GM18868 (cell line): ENCODE measurements at regions not wholly inside any gene's neighbourhood (a gene's known extent, or its start where the extent isn't known, plus 50 kb on each side); places are given as distances from the start of the nearest gene placed in this dataset.

Experiments used
- ATAC-seq: cut with Tn5 transposase; IDR thresholded peaks from one replicate; pipeline ENCODE4 v1.9.1; 2021; ENCODE audit warnings: mild to moderate bottlenecking, moderate library complexity; ENCODE audit not compliant: unreplicated experiment

GRCh38 chr16:26189536-26189935, 497.8 kb downstream of the HS3ST4 start:
- ATAC-seq: no peak

DNA sequence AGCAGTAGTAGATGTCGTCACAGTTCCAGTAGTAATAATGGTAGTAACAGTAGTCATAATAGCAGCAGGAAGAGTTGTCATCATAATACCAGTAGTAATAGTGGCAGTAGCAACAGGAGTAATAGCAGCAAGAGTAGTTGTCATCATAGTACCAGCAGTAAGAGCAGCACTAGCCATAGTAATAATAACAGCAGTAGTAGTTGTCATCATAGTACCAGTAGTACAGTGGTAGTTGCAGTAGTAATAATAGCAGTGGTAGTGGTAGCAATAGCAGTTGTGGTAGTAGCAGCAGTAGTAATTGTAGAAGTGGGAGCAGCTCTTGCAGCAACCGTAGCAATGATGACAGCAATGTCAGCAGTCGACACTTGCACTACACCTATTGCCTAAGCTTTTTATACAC, 502.8 kb downstream of the HS3ST4 start:
- ATAC-seq: no peak

DNA sequence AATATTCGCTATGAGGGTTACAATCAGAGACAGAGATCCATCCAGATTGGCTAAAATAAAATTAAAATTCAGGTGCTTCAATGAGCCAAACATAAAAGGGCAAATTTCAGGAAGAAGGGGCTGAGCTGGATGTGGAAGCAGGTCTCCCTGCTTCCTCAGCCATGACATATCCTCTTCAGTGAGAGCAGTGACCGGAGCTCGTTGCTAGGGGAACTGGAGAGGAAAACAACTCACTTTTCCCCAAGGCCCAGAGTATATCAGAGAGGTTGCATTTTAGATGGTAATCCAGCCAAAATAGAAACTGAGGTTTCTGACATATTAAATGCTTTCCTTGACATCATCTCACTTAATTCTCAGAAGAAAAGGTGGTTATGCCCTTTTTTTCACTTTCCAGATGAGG, 503.5 kb downstream of the HS3ST4 start:
- ATAC-seq: no peak

GRCh38 chr16:26196310-26196709, 504.6 kb downstream of the HS3ST4 start:
- ATAC-seq: no peak

DNA sequence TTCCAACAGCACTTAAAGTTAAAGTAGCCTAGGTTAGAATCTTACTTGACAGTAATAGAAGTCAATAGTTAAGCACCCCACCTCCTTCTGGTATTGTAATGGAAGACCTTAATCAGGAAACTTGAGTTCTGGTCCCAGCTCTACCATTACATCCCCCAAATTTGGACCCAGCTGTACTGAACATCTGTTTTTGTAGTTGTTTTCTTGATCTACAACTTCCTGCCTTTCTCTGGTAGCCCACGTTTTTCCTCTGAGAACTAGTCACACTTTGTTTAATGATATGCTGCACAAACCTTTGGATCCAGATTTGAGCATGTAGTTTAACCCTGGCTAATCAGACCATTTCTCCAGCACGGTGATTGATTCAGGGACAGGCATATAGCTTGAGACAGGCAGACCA, 505.0 kb downstream of the HS3ST4 start:
- ATAC-seq: no peak

DNA sequence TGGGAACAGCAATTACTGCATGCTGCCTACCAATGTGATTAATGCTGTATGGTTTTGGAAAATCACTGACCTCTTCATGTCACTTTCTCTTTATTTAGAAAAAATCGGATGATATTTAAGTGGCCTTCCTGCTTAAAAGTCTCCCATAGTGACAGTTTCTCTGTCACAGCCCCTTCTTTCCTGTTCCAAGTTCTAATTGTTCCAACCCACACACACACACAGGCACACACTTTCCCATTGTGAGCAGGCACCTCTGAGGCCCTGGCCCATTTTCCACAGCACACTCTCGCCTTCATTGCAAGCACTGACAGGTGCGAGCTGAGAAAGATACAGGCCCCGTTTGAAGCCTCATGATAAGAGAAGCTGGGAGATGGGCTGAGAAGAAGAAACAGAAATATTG, 505.9 kb downstream of the HS3ST4 start:
- no peak for ATAC-seq

GRCh38 chr16:26198221-26198620, 506.5 kb downstream of the HS3ST4 start:
- ATAC-seq: no peak

DNA sequence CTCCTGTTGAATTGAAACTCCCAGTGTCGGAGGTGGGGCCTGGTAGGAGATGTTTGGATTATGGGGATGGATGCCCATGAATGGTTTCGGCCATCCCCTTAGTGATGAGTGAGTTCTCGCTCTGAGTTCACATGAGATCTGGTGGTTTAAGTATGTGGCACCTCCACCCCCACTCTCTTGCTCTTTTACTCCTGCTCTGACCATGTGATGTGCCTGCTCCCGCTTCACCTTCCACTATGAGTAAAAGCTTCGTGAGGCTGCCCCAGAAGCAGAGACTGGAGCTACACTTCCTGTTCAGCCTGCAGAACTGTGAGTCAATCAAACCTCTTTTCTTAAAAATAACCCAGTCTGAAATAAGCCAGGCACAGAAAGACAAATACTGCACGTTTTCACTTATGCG, 512.4 kb downstream of the HS3ST4 start:
- no peak for ATAC-seq

DNA sequence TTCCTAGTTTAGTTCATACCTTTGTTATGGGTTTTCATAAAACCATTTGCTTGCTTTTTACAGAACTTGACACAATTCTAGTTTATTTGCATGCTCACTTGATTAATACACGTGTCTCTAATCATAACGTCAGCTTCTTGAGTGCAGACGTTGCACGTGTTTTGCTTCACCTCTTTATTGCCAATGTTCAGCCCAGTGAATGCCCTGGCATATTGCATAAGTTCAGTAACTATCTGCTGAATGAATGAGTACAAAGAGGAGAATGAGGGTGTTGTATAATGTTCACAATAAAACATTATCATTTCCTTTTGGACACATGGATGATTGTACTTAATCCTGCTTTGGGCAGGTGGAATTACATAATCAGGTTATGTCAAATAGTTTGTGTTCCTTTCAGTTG, 519.8 kb downstream of the HS3ST4 start:
- no peak for ATAC-seq

DNA sequence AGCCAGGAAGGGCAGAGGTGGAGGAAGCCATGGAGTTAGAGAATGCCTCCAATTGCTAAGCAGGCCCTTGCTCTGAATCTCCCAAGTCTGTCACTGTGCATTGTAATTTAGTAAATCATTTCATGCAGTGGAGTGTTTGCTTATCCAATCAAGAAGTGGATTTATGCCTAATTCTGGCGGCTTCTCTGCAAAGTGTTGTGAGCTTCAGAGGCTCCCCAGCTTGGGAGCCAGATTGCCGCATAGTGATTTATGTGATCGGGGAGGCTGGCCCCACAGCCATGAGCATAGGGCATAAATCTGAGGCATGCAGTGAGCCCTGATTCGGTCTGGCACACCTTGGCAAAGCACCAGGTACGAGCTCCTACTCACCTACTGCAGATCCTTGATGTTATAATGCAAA, 520.8 kb downstream of the HS3ST4 start:
- ATAC-seq: no peak

DNA sequence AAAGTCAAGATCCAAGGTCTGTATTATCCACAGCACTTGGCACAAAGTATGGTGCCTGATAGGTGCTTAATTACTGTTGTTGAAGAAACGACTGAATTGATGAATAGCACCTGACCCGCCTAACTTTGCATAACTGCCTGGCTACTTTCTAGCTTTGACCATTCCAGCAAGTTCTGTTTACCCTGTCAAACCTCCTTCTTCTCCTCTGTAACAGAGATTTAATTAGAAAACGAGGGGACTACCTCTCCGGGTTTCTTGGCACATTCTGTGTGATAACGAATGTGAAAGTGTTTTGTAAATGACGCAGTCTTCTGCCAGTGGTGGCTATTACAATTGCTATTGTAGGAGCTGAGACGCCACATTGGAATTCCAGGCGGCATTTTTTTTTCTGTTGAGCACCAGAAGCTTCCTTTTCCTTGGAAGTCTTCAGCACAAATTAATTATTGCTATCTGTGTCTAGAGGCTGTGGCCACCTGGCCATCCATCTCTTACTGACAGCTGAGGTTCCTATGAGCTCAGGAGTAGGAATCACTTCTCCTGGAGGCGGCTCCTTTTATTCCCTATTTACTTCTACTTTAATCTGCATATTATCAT, 522.9 kb downstream of the HS3ST4 start:
- no peak for ATAC-seq

DNA sequence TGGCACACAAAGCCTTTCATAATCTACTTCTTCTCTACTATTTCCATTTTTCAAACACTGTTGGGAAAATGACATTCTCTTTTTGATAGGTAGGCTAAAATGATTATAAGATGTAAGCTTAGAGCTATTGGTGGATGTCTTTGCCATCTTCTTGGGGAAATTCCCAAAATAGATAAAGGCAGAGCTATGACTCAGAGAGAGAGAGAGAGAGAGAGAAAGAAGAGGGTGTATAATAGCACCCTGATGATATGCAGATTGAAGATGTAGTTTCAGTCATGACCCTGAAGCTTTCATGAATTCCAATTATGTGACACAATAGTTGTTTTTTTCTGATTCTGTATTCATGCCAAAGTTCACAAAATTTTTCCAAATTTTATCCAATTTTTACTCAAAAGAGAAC, 529.1 kb downstream of the HS3ST4 start:
- no peak for ATAC-seq

DNA sequence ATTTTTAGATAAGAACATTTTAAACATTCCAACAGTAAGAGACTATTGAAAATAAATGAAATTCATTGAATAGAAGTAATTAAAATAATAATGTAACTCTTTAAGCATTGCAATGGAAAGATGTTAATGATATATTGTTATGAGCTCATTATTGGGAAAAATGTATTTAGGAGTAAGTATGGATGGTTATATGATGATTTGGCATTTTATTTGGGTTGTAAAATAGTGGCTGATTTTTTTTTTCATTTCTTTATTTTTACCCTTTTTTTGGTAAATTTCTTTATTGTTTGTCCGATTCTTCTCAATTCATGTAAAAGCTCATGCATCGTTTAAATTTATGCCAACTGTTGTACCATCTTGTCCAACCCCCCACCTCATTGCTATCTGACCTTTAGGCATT, 539.9 kb downstream of the HS3ST4 start:
- no peak for ATAC-seq

GRCh38 chr16:26240807-26241206, 549.0 kb downstream of the HS3ST4 start:
- no peak for ATAC-seq

DNA sequence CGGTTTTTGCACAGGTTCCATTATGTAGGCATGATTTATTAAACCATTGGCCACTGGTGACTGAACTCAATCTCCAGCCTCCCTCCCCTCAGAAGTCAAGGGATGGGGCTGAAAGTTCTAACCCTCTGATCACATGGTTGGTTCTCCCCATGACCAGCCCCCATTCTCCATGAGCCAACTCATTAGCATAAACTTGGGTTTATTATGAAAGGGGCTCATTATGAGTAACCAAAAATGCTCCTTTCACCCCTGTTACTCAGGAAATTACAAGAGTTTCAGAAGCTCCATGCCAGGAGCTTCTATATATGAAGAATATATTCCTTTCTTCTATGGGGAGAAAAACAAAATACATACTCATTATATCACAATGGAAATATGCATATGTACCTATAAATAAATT, 555.3 kb downstream of the HS3ST4 start:
- ATAC-seq: no peak

DNA sequence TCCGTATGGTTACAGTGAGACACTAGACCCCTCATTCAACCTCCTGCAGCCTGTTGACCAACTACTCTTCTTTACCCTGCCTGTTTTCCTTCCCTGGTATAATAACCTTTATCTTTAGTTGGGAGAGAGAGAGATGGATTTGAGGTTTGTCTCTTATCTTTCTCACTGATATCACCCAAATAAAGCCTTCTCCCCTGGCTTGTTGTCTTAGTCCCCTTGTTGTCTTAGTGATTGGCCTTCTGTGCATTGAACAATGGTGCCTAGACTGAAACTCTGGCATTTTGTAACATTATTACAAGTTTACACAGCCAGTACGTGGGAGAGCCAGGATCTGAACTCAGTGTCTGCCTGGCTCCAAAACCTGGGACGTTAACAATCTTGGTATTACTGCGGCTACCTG, 560.8 kb downstream of the HS3ST4 start:
- no peak for ATAC-seq

GRCh38 chr16:26261621-26262020, 569.9 kb downstream of the HS3ST4 start:
- ATAC-seq: no peak

DNA sequence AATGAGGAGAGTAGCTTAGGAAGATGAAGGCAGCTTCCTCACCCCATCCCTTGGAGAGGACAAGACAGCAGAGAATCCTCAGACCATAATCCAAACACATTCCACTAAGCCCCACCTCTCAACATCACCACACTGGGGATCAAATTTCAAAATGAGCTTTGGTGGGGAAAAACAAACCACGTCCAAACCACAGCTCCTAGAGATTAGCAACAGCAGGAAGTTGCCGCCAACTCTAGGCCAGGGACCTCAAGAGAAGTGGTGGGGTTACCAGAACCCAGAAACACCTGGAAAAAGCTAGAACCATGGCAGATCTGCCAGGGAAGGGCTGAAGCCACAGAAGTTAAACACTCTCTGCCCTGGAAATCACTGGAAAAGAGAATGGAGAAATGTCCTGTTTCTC, 571.6 kb downstream of the HS3ST4 start:
- ATAC-seq: no peak

- ATAC-seq: no peak
Observed at GRCh38 chr16:26267641-26268040, 575.9 kb downstream of the HS3ST4 start.

DNA sequence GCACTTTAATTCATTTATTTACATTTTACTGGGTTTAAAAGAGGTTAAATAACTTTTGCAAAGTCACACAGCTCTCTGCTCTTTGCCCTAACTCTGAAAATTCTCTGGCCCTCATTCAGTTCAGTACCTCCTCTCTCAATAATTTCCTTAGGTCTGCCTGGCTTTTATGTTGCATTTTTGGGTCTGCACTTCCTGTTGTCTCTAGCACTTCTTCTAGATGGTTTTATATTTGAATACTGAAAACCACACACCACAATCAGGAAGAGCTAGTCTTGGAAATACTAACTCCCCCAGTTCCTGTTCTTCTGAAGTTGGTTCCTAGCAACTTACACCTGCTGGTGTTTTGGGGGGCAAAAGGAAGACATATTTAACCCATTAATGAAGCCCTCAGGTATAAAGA, 577.9 kb downstream of the HS3ST4 start:
- ATAC-seq: no peak

- no peak for ATAC-seq
Observed at GRCh38 chr16:26273607-26274006, 581.8 kb downstream of the HS3ST4 start.

GRCh38 chr16:26275021-26275590, 583.3 kb downstream of the HS3ST4 start:
- no peak for ATAC-seq

GRCh38 chr16:26276289-26276688, 584.5 kb downstream of the HS3ST4 start:
- no peak for ATAC-seq
